HG02973 (cell line): ENCODE measurements at regions not wholly inside any gene's neighbourhood (a gene's known extent, or its start where the extent isn't known, plus 50 kb on each side); places are given as distances from the start of the nearest gene placed in this dataset.

Experiments
- ATAC-seq: cut with Tn5 transposase; IDR thresholded peaks from one replicate; pipeline ENCODE4 v1.9.1; 2021; ENCODE audit warnings: moderate library complexity; ENCODE audit not compliant: unreplicated experiment

- no peak for ATAC-seq
Measured at GRCh38 chr16:56140645-56141044, 50.6 kb upstream of the GNAO1 start.

- ATAC-seq: no peak
Measured at GRCh38 chr16:56137269-56137668, 54.0 kb upstream of the GNAO1 start.

- ATAC-seq: no peak
Measured at GRCh38 chr16:56136256-56136655, 55.0 kb upstream of the GNAO1 start.

GRCh38 chr16:56134790-56135189, 56.5 kb upstream of the GNAO1 start:
- no peak for ATAC-seq

GRCh38 chr16:56125922-56126321, 65.4 kb upstream of the GNAO1 start:
- ATAC-seq: no peak

- ATAC-seq: no peak
Measured at GRCh38 chr16:56122251-56122650, 69.0 kb upstream of the GNAO1 start.

- no peak for ATAC-seq
Measured at GRCh38 chr16:56121156-56121500, 70.2 kb upstream of the GNAO1 start.

- ATAC-seq: no peak
Measured at GRCh38 chr16:56120447-56121155, 70.7 kb upstream of the GNAO1 start.

- peak; percentile 62 for ATAC-seq
Measured at GRCh38 chr16:56119133-56119532, 72.2 kb upstream of the GNAO1 start.

- ATAC-seq: no peak
Measured at GRCh38 chr16:56116577-56116964, 74.7 kb upstream of the GNAO1 start.

GRCh38 chr16:56115817-56116576, 75.3 kb upstream of the GNAO1 start:
- ATAC-seq: no peak

- no peak for ATAC-seq
Measured at GRCh38 chr16:56113223-56113622, 78.1 kb upstream of the GNAO1 start.

- no peak for ATAC-seq
Measured at GRCh38 chr16:56111100-56111499, 80.2 kb upstream of the GNAO1 start.

GRCh38 chr16:56109994-56110393, 81.3 kb upstream of the GNAO1 start:
- no peak for ATAC-seq

- no peak for ATAC-seq
Measured at GRCh38 chr16:56109205-56109604, 82.1 kb upstream of the GNAO1 start.

- no peak for ATAC-seq
Measured at GRCh38 chr16:56108724-56109123, 82.6 kb upstream of the GNAO1 start.

GRCh38 chr16:56108056-56108471, 83.2 kb upstream of the GNAO1 start:
- ATAC-seq: no peak

- ATAC-seq: no peak
Measured at GRCh38 chr16:56106527-56106926, 84.8 kb upstream of the GNAO1 start.

- ATAC-seq: no peak
Measured at GRCh38 chr16:56102906-56103305, 88.4 kb upstream of the GNAO1 start.

GRCh38 chr16:56102183-56102686, 89.1 kb upstream of the GNAO1 start:
- ATAC-seq: no peak

GRCh38 chr16:56101480-56101879, 89.8 kb upstream of the GNAO1 start:
- no peak for ATAC-seq

- no peak for ATAC-seq
Measured at GRCh38 chr16:56097306-56097705, 94.0 kb upstream of the GNAO1 start.
